Lung microvascular endothelial cell (primary cell): ENCODE measurements at regions not wholly inside any gene's neighbourhood (a gene's known extent, or its start where the extent isn't known, plus 50 kb on each side); places are given as distances from the start of the nearest gene placed in this dataset.

Experiments used
- DNase-seq, 2 donors: peaks; one replicate each; pipeline versions ENCODE4 v3.0.0 to v3.0.0-alpha.2; 2010; ENCODE audit warnings: low read depth in 2 of 2

- DNase-seq = no peak
Observed at GRCh38 chr4:179544496-179544895, 2102.3 kb upstream of the AGA start.

- DNase-seq = no peak
Observed at GRCh38 chr4:179552131-179552530, 2109.9 kb upstream of the AGA start.

GRCh38 chr4:179563741-179564140, 2121.5 kb upstream of the AGA start:
- no peak for DNase-seq

- no peak for DNase-seq
Observed at GRCh38 chr4:179569549-179569948, 2127.3 kb upstream of the AGA start.

GRCh38 chr4:179582164-179582905, 2140.1 kb upstream of the AGA start:
- DNase-seq = no peak

- DNase-seq = no peak
Observed at GRCh38 chr4:179583221-179583620, 2141.0 kb upstream of the AGA start.

- no peak for DNase-seq
Observed at GRCh38 chr4:179584101-179584500, 2141.9 kb upstream of the AGA start.

GRCh38 chr4:179585761-179586160, 2143.5 kb upstream of the AGA start:
- DNase-seq = no peak

- DNase-seq = no peak
Observed at GRCh38 chr4:179586460-179586859, 2144.2 kb upstream of the AGA start.

- no peak for DNase-seq
Observed at GRCh38 chr4:179595671-179596410, 2153.6 kb upstream of the AGA start.

- DNase-seq = no peak
Observed at GRCh38 chr4:179596621-179597020, 2154.4 kb upstream of the AGA start.

- DNase-seq = no peak
Observed at GRCh38 chr4:179597301-179597700, 2155.1 kb upstream of the AGA start.

- DNase-seq = no peak
Observed at GRCh38 chr4:179601671-179602070, 2159.4 kb upstream of the AGA start.

- DNase-seq = no peak
Observed at GRCh38 chr4:179605196-179605595, 2163.0 kb upstream of the AGA start.

GRCh38 chr4:179607003-179607402, 2164.8 kb upstream of the AGA start:
- DNase-seq = no peak

GRCh38 chr4:179615704-179616103, 2173.5 kb upstream of the AGA start:
- no peak for DNase-seq

GRCh38 chr4:179618966-179619365, 2176.7 kb upstream of the AGA start:
- DNase-seq = no peak

- DNase-seq = no peak
Observed at GRCh38 chr4:179624768-179625181, 2182.5 kb upstream of the AGA start.

- no peak for DNase-seq
Observed at GRCh38 chr4:179625406-179625805, 2183.2 kb upstream of the AGA start.

- DNase-seq = no peak
Observed at GRCh38 chr4:179626687-179627086, 2184.4 kb upstream of the AGA start.

- no peak for DNase-seq
Observed at GRCh38 chr4:179631321-179631720, 2189.1 kb upstream of the AGA start.

GRCh38 chr4:179634862-179635261, 2192.6 kb upstream of the AGA start:
- DNase-seq = no peak

GRCh38 chr4:179662522-179662921, 2220.3 kb upstream of the AGA start:
- DNase-seq = no peak
